Endodermal cell (in vitro differentiated cells): ENCODE measurements at regions not wholly inside any gene's neighbourhood (a gene's known extent, or its start where the extent isn't known, plus 50 kb on each side); places are given as distances from the start of the nearest gene placed in this dataset.

Source experiments
- DNase-seq: peaks from one replicate; pipeline ENCODE4 v3.0.0-alpha.2; 2017
- H3K27ac ChIP-seq: 2 replicates; pipeline ENCODE4 v1.5.1; 2013; ENCODE audit warnings: mild to moderate bottlenecking, low read depth, low read length, moderate library complexity
- H3K27me3 ChIP-seq: 2 replicates; pipeline ENCODE4 v1.6.1; 2013; ENCODE audit warnings: mild to moderate bottlenecking, low read length, moderate library complexity; ENCODE audit not compliant: insufficient read depth, control insufficient read depth, poor library complexity, severe bottlenecking
- H3K36me3 ChIP-seq: 2 replicates; pipeline ENCODE4 v1.7.0; 2013; ENCODE audit warnings: mild to moderate bottlenecking, low read length, moderate library complexity; ENCODE audit not compliant: control insufficient read depth, insufficient read depth
- H3K4me1 ChIP-seq: one replicate; pipeline ENCODE4 v1.7.0; 2013; ENCODE audit warnings: low read length; ENCODE audit not compliant: control insufficient read depth, insufficient read depth
- H3K4me3 ChIP-seq: 2 replicates; pipeline ENCODE4 v1.5.1; 2013; ENCODE audit warnings: mild to moderate bottlenecking, low read length, moderate library complexity
- H3K9ac ChIP-seq: 2 replicates; pipeline ENCODE4 v1.6.1; 2013; ENCODE audit warnings: mild to moderate bottlenecking, low read length, moderate library complexity; ENCODE audit not compliant: poor library complexity, severe bottlenecking; ENCODE audit errors: extremely low read depth
- H3K9me3 ChIP-seq: 2 replicates; pipeline ENCODE4 v1.6.1; 2013; ENCODE audit warnings: mild to moderate bottlenecking, low read length, moderate library complexity; ENCODE audit not compliant: control insufficient read depth
- H3K27ac Mint-ChIP-seq: 2 replicates; pipeline ENCODE4 v1.8.0; 2020; ENCODE audit warnings: mixed read lengths
- H3K27me3 Mint-ChIP-seq: 2 replicates; pipeline ENCODE4 v1.8.0; 2021; ENCODE audit warnings: mild to moderate bottlenecking, mixed read lengths; ENCODE audit not compliant: insufficient read depth
- H3K36me3 Mint-ChIP-seq: 2 replicates; pipeline ENCODE4 v1.8.0; 2020; ENCODE audit warnings: low read depth, mixed read lengths
- H3K4me1 Mint-ChIP-seq: 2 replicates; pipeline ENCODE4 v1.8.0; 2020; ENCODE audit warnings: mixed read lengths
- H3K4me3 Mint-ChIP-seq: 2 replicates; pipeline ENCODE4 v1.8.0; 2020; ENCODE audit warnings: mild to moderate bottlenecking, moderate library complexity, mixed read lengths
- H3K9me3 Mint-ChIP-seq: 2 replicates; pipeline ENCODE4 v1.8.0; 2020; ENCODE audit warnings: mild to moderate bottlenecking, mixed read lengths
- WGBS, 2 experiments: methylation state at CpG; one replicate each; pipeline versions ENCODE4 v1.1.5 to v1.1.7; 2013; ENCODE audit warnings: missing lambda C conversion rate in 2 of 2, mixed read lengths in 1 of 2; ENCODE audit not compliant: insufficient coverage in 1 of 2, insufficient read length in 1 of 2; 5-methylcytosine and 5-hydroxymethylcytosine counted together
- TF ChIP-seq, protein P1 (sequence below): fragments of 200-600 bp; sonication (generic); conservative IDR thresholded peaks from 2 replicates; pipeline ENCODE4 v1.5.0; 2021; ENCODE audit warnings: antibody characterized with exemption, mild to moderate bottlenecking

DNA sequence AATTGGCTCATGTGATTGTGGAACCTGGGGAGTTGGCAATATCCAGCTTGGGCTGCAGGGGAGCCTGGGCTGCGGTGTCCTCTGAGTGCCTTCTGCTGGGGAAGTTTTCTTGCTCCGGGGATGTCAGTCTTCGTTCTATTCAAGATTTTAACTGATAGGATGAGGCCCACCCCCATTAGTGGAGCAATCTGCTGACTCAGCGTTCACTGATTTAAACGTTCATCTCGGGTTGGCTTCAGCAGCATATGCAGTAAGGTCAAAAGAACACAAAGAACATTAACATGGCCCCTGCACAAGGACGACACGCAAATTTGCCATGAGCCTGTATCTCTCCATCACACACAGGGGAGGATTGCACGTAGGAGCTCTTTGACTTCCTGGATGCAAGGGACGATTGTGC is 360.6 kb upstream of the ADARB2 start:
- H3K4me3 ChIP-seq: no peak overlapping the region
- 93 to 96% methylated on average over 9 to 10 of the region's 10 CpGs for WGBS, 2 experiments

DNA sequence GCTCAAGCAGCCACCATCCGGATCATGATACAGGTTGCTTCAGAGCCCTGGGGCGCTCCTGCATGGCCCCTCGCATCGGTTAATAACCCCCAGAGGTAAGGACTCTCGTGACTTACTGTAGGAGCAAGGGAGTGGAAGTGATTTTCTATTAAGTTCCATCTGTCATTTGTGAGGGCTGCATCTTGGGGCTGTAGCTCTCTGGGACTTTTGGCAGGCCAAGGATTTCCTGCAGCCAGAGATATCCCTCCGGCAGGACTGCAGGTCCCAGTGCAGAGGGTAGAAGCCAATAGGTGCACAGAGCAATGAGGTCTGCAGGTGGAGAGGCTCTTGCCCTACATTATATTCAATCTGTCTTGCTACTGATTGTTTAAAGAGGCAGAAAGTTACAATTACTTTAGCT is 356.8 kb upstream of the ADARB2 start:
- no peaks in the 10 kb centered on the region for H3K27me3 Mint-ChIP-seq
- no peaks in the 10 kb centered on the region for H3K4me1 ChIP-seq
- no peaks in the 10 kb centered on the region for H3K9me3 ChIP-seq
- TF ChIP-seq, protein P1, sequence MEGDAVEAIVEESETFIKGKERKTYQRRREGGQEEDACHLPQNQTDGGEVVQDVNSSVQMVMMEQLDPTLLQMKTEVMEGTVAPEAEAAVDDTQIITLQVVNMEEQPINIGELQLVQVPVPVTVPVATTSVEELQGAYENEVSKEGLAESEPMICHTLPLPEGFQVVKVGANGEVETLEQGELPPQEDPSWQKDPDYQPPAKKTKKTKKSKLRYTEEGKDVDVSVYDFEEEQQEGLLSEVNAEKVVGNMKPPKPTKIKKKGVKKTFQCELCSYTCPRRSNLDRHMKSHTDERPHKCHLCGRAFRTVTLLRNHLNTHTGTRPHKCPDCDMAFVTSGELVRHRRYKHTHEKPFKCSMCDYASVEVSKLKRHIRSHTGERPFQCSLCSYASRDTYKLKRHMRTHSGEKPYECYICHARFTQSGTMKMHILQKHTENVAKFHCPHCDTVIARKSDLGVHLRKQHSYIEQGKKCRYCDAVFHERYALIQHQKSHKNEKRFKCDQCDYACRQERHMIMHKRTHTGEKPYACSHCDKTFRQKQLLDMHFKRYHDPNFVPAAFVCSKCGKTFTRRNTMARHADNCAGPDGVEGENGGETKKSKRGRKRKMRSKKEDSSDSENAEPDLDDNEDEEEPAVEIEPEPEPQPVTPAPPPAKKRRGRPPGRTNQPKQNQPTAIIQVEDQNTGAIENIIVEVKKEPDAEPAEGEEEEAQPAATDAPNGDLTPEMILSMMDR: no peak
- H3K4me3 Mint-ChIP-seq: no peak overlapping the region
- H3K36me3 ChIP-seq: no peaks in the 10 kb centered on the region
- no peaks in the 10 kb centered on the region for H3K4me1 Mint-ChIP-seq
- no peak overlapping the region for H3K27ac Mint-ChIP-seq
- H3K9ac ChIP-seq: no peak overlapping the region
- H3K36me3 Mint-ChIP-seq: no peaks in the 10 kb centered on the region
- WGBS, 2 experiments: 93 to 100% methylated on average over 1 to 6 of the region's 6 CpGs
- DNase-seq: no peak
- H3K4me3 ChIP-seq: no peak overlapping the region
- H3K27ac ChIP-seq: no peak overlapping the region
- H3K27me3 ChIP-seq: no peaks in the 10 kb centered on the region
- H3K9me3 Mint-ChIP-seq: no peaks in the 10 kb centered on the region

More for the DNA sequence above, 360.6 kb upstream of the ADARB2 start:
- TF ChIP-seq, protein P1: no peak
- no peaks in the 10 kb centered on the region for H3K36me3 Mint-ChIP-seq
- H3K4me3 Mint-ChIP-seq: no peak overlapping the region
- H3K4me1 Mint-ChIP-seq: no peaks in the 10 kb centered on the region
- no peaks in the 10 kb centered on the region for H3K9me3 ChIP-seq
- no peak for DNase-seq
- no peak overlapping the region for H3K27ac Mint-ChIP-seq
- peaks cover 4% of the 10 kb centered on the region for H3K9me3 Mint-ChIP-seq
- H3K27me3 ChIP-seq: no peaks in the 10 kb centered on the region
- H3K36me3 ChIP-seq: no peaks in the 10 kb centered on the region
- no peaks in the 10 kb centered on the region for H3K4me1 ChIP-seq
- no peaks in the 10 kb centered on the region for H3K27me3 Mint-ChIP-seq
- H3K9ac ChIP-seq: no peak overlapping the region
- no peak overlapping the region for H3K27ac ChIP-seq

DNA sequence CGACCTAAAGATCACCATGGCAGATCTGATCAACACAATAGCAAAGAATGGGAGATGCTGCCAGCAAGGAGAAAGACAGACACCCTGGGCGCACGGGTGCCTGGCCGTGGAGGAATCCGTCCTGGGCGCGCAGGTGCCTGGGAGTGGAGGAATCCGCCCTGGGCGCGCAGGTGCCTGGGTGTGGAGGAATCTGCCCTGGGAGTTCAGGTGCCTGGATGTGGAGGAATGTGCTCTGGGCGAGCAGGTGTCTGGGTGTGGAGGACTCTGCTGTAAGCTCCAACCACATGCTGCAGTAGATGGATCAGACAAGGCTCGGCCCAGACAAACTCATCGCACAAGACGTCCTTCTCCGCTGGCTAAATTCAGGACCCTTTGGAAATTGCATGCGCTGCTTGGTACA is 346.3 kb upstream of the ADARB2 start:
- Mint-ChIP-seq H3K4me1 (peaks cover 2% of the 10 kb centered on the region), H3K27me3 (no peaks in the 10 kb centered on the region), H3K27ac (no peak overlapping the region), H3K4me3 (no peak overlapping the region), H3K9me3 (peaks cover 1% of the 10 kb centered on the region), H3K36me3 (no peaks in the 10 kb centered on the region)
- no peaks in the 10 kb centered on the region for H3K4me1 ChIP-seq
- no peak for DNase-seq
- 94 to 100% methylated on average over 6 to 16 of the region's 16 CpGs for WGBS, 2 experiments
- no peaks in the 10 kb centered on the region for H3K36me3 ChIP-seq
- no peaks in the 10 kb centered on the region for H3K27me3 ChIP-seq
- H3K9ac ChIP-seq: no peak overlapping the region
- no peak overlapping the region for H3K27ac ChIP-seq
- TF ChIP-seq, protein P1: no peak
- H3K4me3 ChIP-seq: no peak overlapping the region
- H3K9me3 ChIP-seq: no peaks in the 10 kb centered on the region
